SU-DHL-6 (cell line): ENCODE measurements at regions not wholly inside any gene's neighbourhood (a gene's known extent, or its start where the extent isn't known, plus 50 kb on each side); places are given as distances from the start of the nearest gene placed in this dataset.

ENCODE experiments used
- H2AFZ ChIP-seq: fragments of 200-600 bp; sonication (generic); 2 replicates; pipeline ENCODE4 v1.6.1; 2014; ENCODE audit warnings: low read depth, mild to moderate bottlenecking, moderate library complexity, mixed read lengths, antibody characterized with exemption, low read length; ENCODE audit not compliant: severe bottlenecking
- H3F3A ChIP-seq: fragments of 200-600 bp; shearing (Covaris generic); 2 replicates; pipeline ENCODE4 v1.6.0; 2016; ENCODE audit warnings: antibody characterized with exemption, mild to moderate bottlenecking; ENCODE audit not compliant: insufficient read depth
- H3K27ac ChIP-seq: fragments of 200-600 bp; sonication (generic); 2 replicates; pipeline ENCODE4 v1.5.1; 2016; ENCODE audit warnings: low read depth, mild to moderate bottlenecking, low read length, moderate library complexity, mixed read lengths
- H3K27me3 ChIP-seq: fragments of 200-600 bp; sonication (generic), shearing (Covaris generic); 2 replicates; pipeline ENCODE4 v1.6.0; 2014; ENCODE audit warnings: mild to moderate bottlenecking, low read length
- H3K36me3 ChIP-seq: fragments of 200-600 bp; sonication (generic); 2 replicates; pipeline ENCODE4 v1.6.1; 2014; ENCODE audit warnings: mild to moderate bottlenecking, low read length, mixed read lengths
- H3K4me2 ChIP-seq: fragments of 300-600, 200-600 bp; shearing (Covaris generic), sonication (generic); 2 replicates; pipeline ENCODE4 v1.6.0; 2014; ENCODE audit warnings: low read length, low read depth, mild to moderate bottlenecking; ENCODE audit not compliant: poor library complexity, severe bottlenecking
- H3K4me3 ChIP-seq: fragments of 200-600 bp; sonication (generic); 2 replicates; pipeline ENCODE4 v1.5.1; 2014; ENCODE audit warnings: antibody characterized with exemption, low read length, mild to moderate bottlenecking, mixed read lengths; ENCODE audit not compliant: insufficient read depth, poor library complexity, severe bottlenecking
- H3K79me2 ChIP-seq: fragments of 200-600 bp; sonication (generic); 2 replicates; pipeline ENCODE4 v1.6.1; 2014; ENCODE audit warnings: mild to moderate bottlenecking, low read length, moderate library complexity; ENCODE audit not compliant: insufficient read depth
- H3K9ac ChIP-seq: fragments of 200-600 bp; sonication (generic); 2 replicates; pipeline ENCODE4 v1.7.0; 2014; ENCODE audit warnings: mild to moderate bottlenecking, low read length
- H3K9me2 ChIP-seq: fragments of 200-600 bp; sonication (generic); replicated peaks from 2 replicates; pipeline ENCODE4 v1.6.1; 2014; ENCODE audit warnings: low read length; ENCODE audit not compliant: insufficient read depth
- H3K9me3 ChIP-seq: fragments of 200-600 bp; sonication (generic); 2 replicates; pipeline ENCODE4 v1.6.1; 2014; ENCODE audit warnings: low read length, mixed read lengths; ENCODE audit not compliant: insufficient read depth
- H4K20me1 ChIP-seq: fragments of 200-600 bp; sonication (generic); 2 replicates; pipeline ENCODE4 v1.6.1; 2014; ENCODE audit warnings: low read depth, mild to moderate bottlenecking, antibody characterized with exemption, low read length, moderate library complexity, mixed read lengths
- CTCF ChIP-seq: fragments of 200-600 bp; sonication (generic); IDR thresholded peaks from one replicate; pipeline ENCODE4 v1.5.1; 2017; ENCODE audit warnings: antibody characterized with exemption, mild to moderate bottlenecking, low read length, moderate library complexity; ENCODE audit not compliant: insufficient read depth, poor library complexity, severe bottlenecking
- EZH2phosphoT487 ChIP-seq: fragments of 200-600 bp; sonication (generic), shearing (Covaris generic); conservative IDR thresholded peaks from 2 replicates; pipeline ENCODE4 v1.6.1; 2018; ENCODE audit warnings: mild to moderate bottlenecking, antibody characterized with exemption, low read length, moderate library complexity, mixed read lengths

GRCh38 chr5:93107805-93108520, 473.1 kb downstream of the NR2F1-AS1 start:
- Histone ChIP-seq H3K36me3 (no peaks in the 10 kb centered on the region), H3F3A (no peaks in the 10 kb centered on the region), H3K9ac (no peak overlapping the region), H3K9me2 (no peaks in the 10 kb centered on the region), H4K20me1 (no peaks in the 10 kb centered on the region), H3K4me3 (no peak overlapping the region), H3K27ac (no peak overlapping the region), H3K9me3 (no peaks in the 10 kb centered on the region), H3K4me2 (no peak overlapping the region), H3K27me3 (no peaks in the 10 kb centered on the region), H2AFZ (no peak overlapping the region), H3K79me2 (no peaks in the 10 kb centered on the region)
- TF ChIP-seq CTCF (no peak), EZH2phosphoT487 (no peak)

GRCh38 chr5:93107141-93107540, 473.9 kb downstream of the NR2F1-AS1 start:
- Histone ChIP-seq H3K36me3 (no peaks in the 10 kb centered on the region), H4K20me1 (no peaks in the 10 kb centered on the region), H3K4me2 (no peak overlapping the region), H3K4me3 (no peak overlapping the region), H3K9ac (no peak overlapping the region), H3K27me3 (no peaks in the 10 kb centered on the region), H3K79me2 (no peaks in the 10 kb centered on the region), H2AFZ (no peak overlapping the region), H3K9me3 (no peaks in the 10 kb centered on the region), H3K9me2 (no peaks in the 10 kb centered on the region), H3F3A (no peaks in the 10 kb centered on the region), H3K27ac (no peak overlapping the region)
- TF ChIP-seq CTCF (no peak), EZH2phosphoT487 (no peak)

- Histone ChIP-seq H3F3A (no peaks in the 10 kb centered on the region), H3K79me2 (no peaks in the 10 kb centered on the region), H3K9me2 (no peaks in the 10 kb centered on the region), H3K27ac (no peak overlapping the region), H3K4me3 (no peak overlapping the region), H2AFZ (no peak overlapping the region), H3K9me3 (no peaks in the 10 kb centered on the region), H4K20me1 (no peaks in the 10 kb centered on the region), H3K36me3 (no peaks in the 10 kb centered on the region), H3K4me2 (no peak overlapping the region), H3K9ac (no peak overlapping the region), H3K27me3 (no peaks in the 10 kb centered on the region)
- TF ChIP-seq CTCF, result no peak
- TF ChIP-seq EZH2phosphoT487, result no peak
Observed at GRCh38 chr5:93101661-93102060, 479.4 kb downstream of the NR2F1-AS1 start.
